OCI-LY7 (cell line): ENCODE measurements at regions not wholly inside any gene's neighbourhood (a gene's known extent, or its start where the extent isn't known, plus 50 kb on each side); places are given as distances from the start of the nearest gene placed in this dataset.

ENCODE experiments used
- BruUV-seq: library from RNA; stranded (reverse); fragments of 400-500 nt; replicated peaks from 2 replicates; lab custom pipeline; 2021; lab: Mats Ljungman, UMichigan
- CTCF ChIA-PET: fragments of 300-600 bp; sonication (Branson Sonifier 250); formaldehyde crosslinking; loops from one replicate; lab custom pipeline; 2022; ENCODE audit warnings: antibody characterized with exemption; ENCODE audit not compliant: unreplicated experiment; lab: Charles Lee
- POLR2A ChIA-PET: fragments of 300-600 bp; sonication (Branson Sonifier 250); formaldehyde crosslinking; loops from one replicate; lab custom pipeline; 2022; ENCODE audit warnings: antibody characterized with exemption; lab: Charles Lee
- DNase-seq: peaks from one replicate; pipeline ENCODE4 v3.0.0-alpha.2; 2015; ENCODE audit warnings: low spot score
- H2AFZ ChIP-seq: fragments of 200-600 bp; sonication (generic), shearing (Covaris generic); 2 replicates; pipeline ENCODE4 v1.6.1; 2014; ENCODE audit warnings: mild to moderate bottlenecking, antibody characterized with exemption, low read length, moderate library complexity
- H3K27ac ChIP-seq: fragments of 200-600 bp; sonication (generic); 2 replicates; pipeline ENCODE4 v1.5.1; 2014; ENCODE audit warnings: mixed run types, low read depth, mild to moderate bottlenecking, moderate library complexity, low read length, inconsistent platforms; ENCODE audit not compliant: poor library complexity, severe bottlenecking
- H3K36me3 ChIP-seq: fragments of 200-600 bp; sonication (generic); 2 replicates; pipeline ENCODE4 v1.6.1; 2014; ENCODE audit warnings: mild to moderate bottlenecking, antibody characterized with exemption, low read length, moderate library complexity, mixed read lengths; ENCODE audit not compliant: insufficient read depth
- H3K4me1 ChIP-seq: fragments of 200-600 bp; sonication (generic); 2 replicates; pipeline ENCODE4 v1.5.1; 2014; ENCODE audit warnings: mild to moderate bottlenecking, low read length; ENCODE audit not compliant: insufficient read depth, poor library complexity, severe bottlenecking
- H3K4me2 ChIP-seq: fragments of 200-600 bp; sonication (generic); 2 replicates; pipeline ENCODE4 v1.6.1; 2014; ENCODE audit warnings: mild to moderate bottlenecking, low read length
- H3K4me3 ChIP-seq: fragments of 200-600 bp; sonication (generic); 2 replicates; pipeline ENCODE4 v1.5.1; 2014; ENCODE audit warnings: mild to moderate bottlenecking, low read depth, low read length; ENCODE audit not compliant: poor library complexity, severe bottlenecking
- H3K79me2 ChIP-seq: fragments of 200-600 bp; sonication (generic); 2 replicates; pipeline ENCODE4 v1.6.1; 2016; ENCODE audit warnings: low read depth, mild to moderate bottlenecking, low read length, moderate library complexity, mixed read lengths; ENCODE audit not compliant: insufficient read depth
- H3K9me2 ChIP-seq: fragments of 200-600 bp; sonication (generic); 2 replicates; pipeline ENCODE4 v1.6.1; 2016; ENCODE audit warnings: mild to moderate bottlenecking, low read length, mixed read lengths; ENCODE audit not compliant: insufficient read depth
- H3K9me3 ChIP-seq: fragments of 200-600 bp; sonication (generic); 2 replicates; pipeline ENCODE4 v1.6.1; 2014; ENCODE audit warnings: mild to moderate bottlenecking, mixed run types, low read length, mixed read lengths
- H4K20me1 ChIP-seq: fragments of 200-600 bp; sonication (generic); 2 replicates; pipeline ENCODE4 v1.6.1; 2014; ENCODE audit warnings: mild to moderate bottlenecking, antibody characterized with exemption, low read length, moderate library complexity, mixed read lengths; ENCODE audit not compliant: insufficient read depth
- EZH2phosphoT487 ChIP-seq: fragments of 200-600 bp; sonication (generic); IDR thresholded peaks from 2 replicates; pipeline ENCODE4 v1.6.1; 2018; ENCODE audit warnings: low read depth, borderline replicate concordance, mild to moderate bottlenecking, mixed run types, antibody characterized with exemption, low read length, moderate library complexity, mixed read lengths
- intact Hi-C: fragments of 100-400 bp; cut with micrococcal nuclease; formaldehyde crosslinking; loops from one replicate; pipeline ENCODE4 v1.10.0; 2022; ENCODE audit not compliant: unreplicated experiment
- TF ChIP-seq, protein P1 (sequence below): fragments of 200-600 bp; sonication (generic); conservative IDR thresholded peaks from 2 replicates; pipeline ENCODE4 v1.5.1; 2014; ENCODE audit warnings: mild to moderate bottlenecking, antibody characterized with exemption, low read length, moderate library complexity, mixed read lengths

DNA sequence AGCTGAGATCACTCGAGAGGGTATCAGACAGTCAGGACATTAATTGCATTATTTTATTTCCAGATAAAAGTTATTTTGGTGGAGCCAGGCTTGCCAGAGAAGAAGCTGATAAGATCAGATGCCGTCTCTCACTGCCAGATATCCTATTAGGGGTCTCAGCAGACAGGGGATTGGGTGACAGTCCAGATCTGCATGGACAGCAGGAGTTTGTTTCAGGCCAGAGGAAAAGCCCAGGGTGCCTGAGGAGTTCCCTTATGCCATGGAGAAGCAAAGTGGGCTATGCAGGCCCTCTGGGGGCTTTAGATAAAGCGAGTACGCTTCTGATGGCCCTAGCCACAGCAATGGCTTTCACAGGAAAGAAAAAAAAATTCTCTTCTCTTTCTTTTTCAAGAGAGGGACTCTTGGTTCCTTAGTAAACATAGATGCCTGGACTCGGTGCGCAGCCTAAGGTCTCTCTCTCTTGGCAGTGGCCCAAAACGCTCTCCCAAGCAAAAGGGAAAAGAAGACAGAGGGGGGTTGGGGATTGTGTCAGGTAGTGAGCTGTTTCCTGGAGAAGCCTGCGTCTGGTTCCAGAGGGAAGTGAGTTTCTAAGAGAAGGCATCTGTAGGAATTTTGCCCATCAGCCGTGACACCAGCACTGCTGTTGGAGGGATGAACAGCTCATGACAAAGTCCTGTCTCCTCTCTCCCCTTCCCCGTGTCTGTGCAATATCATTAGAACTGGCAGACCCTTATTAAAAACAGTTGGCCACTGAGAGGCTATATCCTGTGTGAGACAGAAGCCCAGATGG, 166.3 kb upstream of the FOXF1 start:
- no TSS peak for BruUV-seq
- ChIA-PET CTCF (no interaction called here), POLR2A (interaction anchor here (0.7 kb wide), 1 partner anchor 1389 kb away, joined by 3 read pairs; no protein-coding TSS in a partner anchor)
- DNase-seq, result no peak
- H2AFZ ChIP-seq, result no peak overlapping the region
- no peaks in the 10 kb centered on the region for H3K79me2 ChIP-seq
- no peaks in the 10 kb centered on the region for H4K20me1 ChIP-seq
- intact Hi-C loops, result no loop called here
- TF ChIP-seq EZH2phosphoT487, result no peak
- TF ChIP-seq, protein P1, sequence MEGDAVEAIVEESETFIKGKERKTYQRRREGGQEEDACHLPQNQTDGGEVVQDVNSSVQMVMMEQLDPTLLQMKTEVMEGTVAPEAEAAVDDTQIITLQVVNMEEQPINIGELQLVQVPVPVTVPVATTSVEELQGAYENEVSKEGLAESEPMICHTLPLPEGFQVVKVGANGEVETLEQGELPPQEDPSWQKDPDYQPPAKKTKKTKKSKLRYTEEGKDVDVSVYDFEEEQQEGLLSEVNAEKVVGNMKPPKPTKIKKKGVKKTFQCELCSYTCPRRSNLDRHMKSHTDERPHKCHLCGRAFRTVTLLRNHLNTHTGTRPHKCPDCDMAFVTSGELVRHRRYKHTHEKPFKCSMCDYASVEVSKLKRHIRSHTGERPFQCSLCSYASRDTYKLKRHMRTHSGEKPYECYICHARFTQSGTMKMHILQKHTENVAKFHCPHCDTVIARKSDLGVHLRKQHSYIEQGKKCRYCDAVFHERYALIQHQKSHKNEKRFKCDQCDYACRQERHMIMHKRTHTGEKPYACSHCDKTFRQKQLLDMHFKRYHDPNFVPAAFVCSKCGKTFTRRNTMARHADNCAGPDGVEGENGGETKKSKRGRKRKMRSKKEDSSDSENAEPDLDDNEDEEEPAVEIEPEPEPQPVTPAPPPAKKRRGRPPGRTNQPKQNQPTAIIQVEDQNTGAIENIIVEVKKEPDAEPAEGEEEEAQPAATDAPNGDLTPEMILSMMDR, result no peak
- H3K4me1 ChIP-seq, result no peaks in the 10 kb centered on the region
- no peak overlapping the region for H3K4me2 ChIP-seq
- H3K36me3 ChIP-seq, result no peaks in the 10 kb centered on the region
- H3K27ac ChIP-seq, result no peak overlapping the region
- H3K9me2 ChIP-seq, result no peaks in the 10 kb centered on the region
- no peaks in the 10 kb centered on the region for H3K9me3 ChIP-seq
- H3K4me3 ChIP-seq, result no peak overlapping the region

DNA sequence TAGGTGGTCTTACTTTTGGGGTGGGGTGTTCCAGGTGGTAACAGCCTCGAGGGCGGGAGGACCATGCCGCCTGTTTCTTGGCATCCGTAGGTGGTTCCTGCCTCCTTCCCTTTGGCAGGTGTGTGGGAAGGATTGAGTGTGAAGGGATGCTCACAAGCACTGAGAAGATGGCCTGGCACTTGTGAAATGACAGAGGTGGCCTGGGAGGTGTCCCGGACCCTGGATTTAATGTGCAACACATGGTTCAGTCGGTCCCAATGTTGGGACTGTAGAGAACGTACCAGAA, 165.8 kb upstream of the FOXF1 start:
- CTCF ChIA-PET, result no interaction called here
- Histone ChIP-seq H3K9me3 (no peaks in the 10 kb centered on the region), H3K4me2 (no peak overlapping the region), H3K36me3 (no peaks in the 10 kb centered on the region), H2AFZ (no peak overlapping the region), H3K9me2 (no peaks in the 10 kb centered on the region), H3K27ac (no peak overlapping the region), H3K79me2 (no peaks in the 10 kb centered on the region), H3K4me1 (no peaks in the 10 kb centered on the region), H4K20me1 (no peaks in the 10 kb centered on the region), H3K4me3 (no peak overlapping the region)
- TF ChIP-seq, protein P1, result no peak
- no peak for DNase-seq
- POLR2A ChIA-PET, result interaction anchor here (0.7 kb wide), 1 partner anchor 1388 kb away, joined by 3 read pairs; no protein-coding TSS in a partner anchor
- intact Hi-C loops, result no loop called here
- BruUV-seq, result no TSS peak

DNA sequence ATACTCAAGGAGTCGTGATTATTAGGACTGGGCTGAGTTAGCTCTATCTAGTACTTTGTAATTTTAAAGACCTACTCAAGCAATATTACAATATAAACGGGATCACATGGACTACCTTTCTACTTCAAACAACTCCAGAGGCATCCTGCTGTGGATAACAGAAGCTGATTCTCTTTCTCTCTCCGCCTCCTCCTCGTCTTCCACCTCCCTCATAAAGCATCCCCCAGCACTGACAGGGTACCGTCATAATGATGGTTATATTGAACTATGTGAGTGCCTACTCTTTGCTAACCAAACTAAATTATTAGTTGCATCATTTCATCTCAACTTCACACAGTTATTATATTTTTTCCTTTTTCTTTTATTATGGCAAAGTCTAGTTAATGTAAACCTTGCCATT, 165.4 kb upstream of the FOXF1 start:
- Histone ChIP-seq H3K9me2 (no peaks in the 10 kb centered on the region), H4K20me1 (no peaks in the 10 kb centered on the region), H3K79me2 (no peaks in the 10 kb centered on the region), H2AFZ (no peak overlapping the region), H3K36me3 (no peaks in the 10 kb centered on the region), H3K4me2 (no peak overlapping the region), H3K9me3 (no peaks in the 10 kb centered on the region), H3K4me3 (no peak overlapping the region), H3K27ac (no peak overlapping the region), H3K4me1 (no peaks in the 10 kb centered on the region)
- ChIA-PET POLR2A (no interaction called here), CTCF (no interaction called here)
- DNase-seq, result no peak
- TF ChIP-seq EZH2phosphoT487, result no peak
- TF ChIP-seq, protein P1, result no peak
- no TSS peak for BruUV-seq
- intact Hi-C loops, result no loop called here
